IMR-90 (cell line): ENCODE measurements at regions not wholly inside any gene's neighbourhood (a gene's known extent, or its start where the extent isn't known, plus 50 kb on each side); places are given as distances from the start of the nearest gene placed in this dataset.

Experiments used
- ATAC-seq: fragments of 200-7000 bp; cut with Tn5 transposase; 2 replicates; pipeline ENCODE4 v1.9.1; 2020; ENCODE audit warnings: low read depth, mild to moderate bottlenecking, moderate library complexity
- BruUV-seq: library from RNA; stranded (reverse); fragments of 400-500 nt; replicated peaks from 2 replicates; lab custom pipeline; 2021; lab: Mats Ljungman, UMichigan
- CTCF ChIA-PET: fragments of 300-600 bp; formaldehyde crosslinking; extraction: SDS; loops from one replicate; lab custom pipeline; 2021; ENCODE audit warnings: antibody characterized with exemption; lab: Yijun Ruan, JAX
- POLR2A ChIA-PET: fragments of 300-600 bp; sonication (Branson Sonifier 250); formaldehyde crosslinking; loops from one replicate; lab custom pipeline; 2022; ENCODE audit warnings: antibody characterized with exemption; ENCODE audit not compliant: unreplicated experiment; lab: Charles Lee
- DNase-seq: peaks from one replicate; pipeline ENCODE4 v3.0.0; 2013
- H2AFZ ChIP-seq: replicated peaks from 2 replicates; pipeline ENCODE3; 2013; ENCODE audit warnings: low read length, mild to moderate bottlenecking; ENCODE audit not compliant: poor library complexity
- H2AK5ac ChIP-seq: 2 replicates; pipeline ENCODE4 v1.6.1; 2013; ENCODE audit warnings: low read depth, low read length, inconsistent platforms
- H2AK9ac ChIP-seq: replicated peaks from 2 replicates; pipeline ENCODE3; 2013; ENCODE audit warnings: mild to moderate bottlenecking, low read depth, low read length, moderate library complexity; ENCODE audit not compliant: poor library complexity
- H2BK120ac ChIP-seq: 2 replicates; pipeline ENCODE4 v1.6.1; 2013; ENCODE audit warnings: low read depth, low read length, inconsistent platforms
- H2BK15ac ChIP-seq: 3 replicates; pipeline ENCODE4 v1.6.1; 2013; ENCODE audit warnings: low read depth, low read length, inconsistent platforms
- H2BK20ac ChIP-seq: 2 replicates; pipeline ENCODE4 v1.6.1; 2013; ENCODE audit warnings: low read depth, mild to moderate bottlenecking, inconsistent platforms, low read length, moderate library complexity
- H2BK5ac ChIP-seq: 2 replicates; pipeline ENCODE4 v1.6.1; 2013; ENCODE audit warnings: mild to moderate bottlenecking, low read depth, low read length, inconsistent platforms; ENCODE audit not compliant: poor library complexity, severe bottlenecking
- H3K14ac ChIP-seq: replicated peaks from 2 replicates; pipeline ENCODE4 v1.6.1; 2013; ENCODE audit warnings: low read depth, low read length, inconsistent platforms
- H3K18ac ChIP-seq: 2 replicates; pipeline ENCODE4 v1.6.1; 2013; ENCODE audit warnings: low read depth, low read length, control low read depth
- H3K23ac ChIP-seq: 2 replicates; pipeline ENCODE4 v1.6.1; 2013; ENCODE audit warnings: low read depth, low read length, inconsistent platforms
- H3K27ac ChIP-seq: 2 replicates; pipeline ENCODE4 v1.5.1; 2013; ENCODE audit warnings: mild to moderate bottlenecking, control low read depth, low read length; ENCODE audit not compliant: insufficient read depth
- H3K27me3 ChIP-seq: 2 replicates; pipeline ENCODE4 v1.6.1; 2013; ENCODE audit warnings: low read length; ENCODE audit not compliant: control insufficient read depth, insufficient read depth
- H3K36me3 ChIP-seq: 2 replicates; pipeline ENCODE4 v1.6.1; 2013; ENCODE audit warnings: low read length, mixed read lengths; ENCODE audit not compliant: control insufficient read depth, insufficient read depth
- H3K4ac ChIP-seq: 2 replicates; pipeline ENCODE4 v1.6.1; 2013; ENCODE audit warnings: low read depth, low read length, inconsistent platforms
- H3K4me1 ChIP-seq: 2 replicates; pipeline ENCODE4 v1.6.1; 2013; ENCODE audit warnings: low read length, mixed read lengths; ENCODE audit not compliant: control insufficient read depth, insufficient read depth
- H3K4me2 ChIP-seq: 2 replicates; pipeline ENCODE4 v1.6.1; 2013; ENCODE audit warnings: low read depth, mild to moderate bottlenecking, control low read depth, low read length, moderate library complexity
- H3K4me3 ChIP-seq: 2 replicates; pipeline ENCODE4 v1.5.1; 2013; ENCODE audit warnings: low read depth, mild to moderate bottlenecking, control low read depth, low read length, moderate library complexity; ENCODE audit not compliant: insufficient read depth
- H3K56ac ChIP-seq: 2 replicates; pipeline ENCODE4 v1.6.1; 2013; ENCODE audit warnings: low read length, inconsistent platforms; ENCODE audit not compliant: insufficient read depth; ENCODE audit errors: extremely low read depth
- H3K79me1 ChIP-seq, 2 experiments: 2 replicates each; pipeline ENCODE4 v1.6.1; 2013; ENCODE audit warnings: low read length in 2 of 2, inconsistent platforms in 1 of 2, low read depth in 1 of 2
- H3K9ac ChIP-seq: 2 replicates; pipeline ENCODE4 v1.6.1; 2013; ENCODE audit warnings: low read depth, low read length, control low read depth
- H3K9me1 ChIP-seq: 2 replicates; pipeline ENCODE4 v1.6.1; 2013; ENCODE audit warnings: low read length, inconsistent platforms; ENCODE audit not compliant: insufficient read depth
- H3K9me3 ChIP-seq: 2 replicates; pipeline ENCODE4 v1.6.1; 2013; ENCODE audit warnings: low read length; ENCODE audit not compliant: control insufficient read depth, insufficient read depth
- H4K20me1 ChIP-seq: 2 replicates; pipeline ENCODE4 v1.6.1; 2013; ENCODE audit warnings: low read length, inconsistent platforms; ENCODE audit not compliant: insufficient read depth
- H4K5ac ChIP-seq: 2 replicates; pipeline ENCODE4 v1.6.1; 2013; ENCODE audit warnings: mild to moderate bottlenecking, low read depth, low read length, control low read depth
- H4K8ac ChIP-seq, 2 experiments: 2 replicates each; pipeline ENCODE4 v1.6.1; 2013; ENCODE audit warnings: low read depth in 2 of 2, low read length in 2 of 2, control low read depth in 1 of 2, inconsistent platforms in 1 of 2
- H4K91ac ChIP-seq: 2 replicates; pipeline ENCODE4 v1.6.1; 2013; ENCODE audit warnings: low read depth, low read length, inconsistent platforms; ENCODE audit not compliant: insufficient read depth
- BHLHE40 ChIP-seq: fragments of 150-350 bp; IDR thresholded peaks from 2 replicates; pipeline ENCODE4 v1.6.1; 2016; ENCODE audit warnings: mild to moderate bottlenecking, low read depth, low read length
- CEBPB ChIP-seq: IDR thresholded peaks from 2 replicates; pipeline ENCODE4 v1.6.1; 2012; ENCODE audit warnings: low read depth, low read length, improper control_type of control experiment
- CHD1 ChIP-seq: IDR thresholded peaks from 2 replicates; pipeline ENCODE4 v1.6.1; 2012; ENCODE audit warnings: low read depth, low read length, improper control_type of control experiment
- ELK1 ChIP-seq: fragments of 150-350 bp; IDR thresholded peaks from 2 replicates; pipeline ENCODE4 v1.6.1; 2016; ENCODE audit warnings: low read depth, mild to moderate bottlenecking, low read length, moderate library complexity, borderline replicate concordance
- FOS ChIP-seq: fragments of 150-350 bp; IDR thresholded peaks from 2 replicates; pipeline ENCODE4 v1.6.1; 2016; ENCODE audit warnings: low read depth, low read length
- NFE2L2 ChIP-seq: fragments of 150-350 bp; IDR thresholded peaks from 2 replicates; pipeline ENCODE4 v1.6.1; 2016; ENCODE audit warnings: low read depth, mild to moderate bottlenecking, low read length
- RCOR1 ChIP-seq: IDR thresholded peaks from 2 replicates; pipeline ENCODE4 v1.6.1; 2012; ENCODE audit warnings: mild to moderate bottlenecking, low read length, improper control_type of control experiment; ENCODE audit not compliant: insufficient replicate concordance
- SMC3 ChIP-seq: fragments of 150-350 bp; IDR thresholded peaks from 2 replicates; pipeline ENCODE4 v1.6.1; 2016; ENCODE audit warnings: low read depth, mild to moderate bottlenecking, antibody characterized with exemption, low read length, moderate library complexity
- whole genome bisulfite sequencing, 2 experiments: methylation state at CpG; one replicate each; pipeline versions ENCODE4 v1.1.5 to v1.1.7; 2013; ENCODE audit warnings: missing lambda C conversion rate in 2 of 2; ENCODE audit not compliant: insufficient read length in 1 of 2; ENCODE audit errors: extremely low coverage in 2 of 2; 5-methylcytosine and 5-hydroxymethylcytosine counted together
- dilution Hi-C: fragments of 300-500 bp; cut with HindIII; formaldehyde crosslinking; loops from one replicate; pipeline ENCODE4 v1.14.3; 2018; ENCODE audit warnings: low sequenced_read_pairs; ENCODE audit not compliant: unreplicated experiment
- in situ Hi-C: fragments of 300-500 bp; cut with MboI; formaldehyde crosslinking; loops from 3 replicates; pipeline ENCODE4 v1.14.3; 2019; ENCODE audit warnings: low sequenced_read_pairs, inconsistent platforms, mixed read lengths
- intact Hi-C: fragments of 100-400 bp; cut with micrococcal nuclease; formaldehyde crosslinking; loops from 2 replicates; pipeline ENCODE4 v1.10.0; 2022
- TF ChIP-seq, protein P1 (sequence below): conservative IDR thresholded peaks from 2 replicates; pipeline ENCODE4 v1.5.1; 2012; ENCODE audit warnings: mild to moderate bottlenecking, low read depth, low read length, improper control_type of control experiment
- TF ChIP-seq, protein P2 (sequence below): fragments of 150-350 bp; IDR thresholded peaks from 2 replicates; pipeline ENCODE4 v1.6.1; 2017; ENCODE audit warnings: mild to moderate bottlenecking, antibody characterized with exemption, low read length, low read depth

DNA sequence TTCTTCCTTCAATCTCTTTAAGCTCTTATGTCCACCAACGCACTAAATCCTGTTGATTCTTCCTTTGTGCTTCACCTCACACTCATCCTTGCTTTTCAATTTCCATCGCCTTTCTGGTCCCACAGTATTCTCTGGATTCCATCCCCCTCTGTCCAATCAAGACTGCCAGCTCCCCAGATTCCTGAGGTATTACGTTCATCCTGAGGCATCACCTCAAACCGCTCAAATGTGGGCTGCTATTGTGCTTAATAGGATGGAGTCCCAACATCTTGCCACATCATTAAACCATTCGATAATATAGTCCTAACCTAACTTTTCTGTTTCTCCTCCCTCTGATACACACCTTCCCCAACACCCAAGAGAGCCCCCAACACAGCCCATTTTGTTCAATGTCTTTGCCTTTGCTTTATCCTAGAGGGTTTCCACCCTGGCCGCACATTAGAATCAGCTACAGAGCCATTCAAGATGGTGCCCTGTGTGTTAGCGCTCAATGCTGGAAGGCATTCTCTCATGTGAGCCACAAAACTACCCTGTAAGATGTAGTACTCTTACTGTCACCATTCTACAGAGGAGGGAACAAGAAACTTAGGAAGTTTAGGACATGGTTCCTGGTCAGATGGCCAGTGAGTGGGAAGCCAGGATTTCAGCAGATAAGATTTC is 79.5 kb upstream of the LEP start:
- ChIA-PET POLR2A (no interaction called here), CTCF (no interaction called here)
- Histone ChIP-seq H3K9me3 (no peaks in the 10 kb centered on the region), H4K5ac (no peak overlapping the region), H3K56ac (no peak overlapping the region), H2BK20ac (no peak overlapping the region), H2AFZ (no peak overlapping the region), H2AK9ac (no peak overlapping the region), H2AK5ac (no peak overlapping the region), H4K8ac (no peak overlapping the region), H3K27ac (no peak overlapping the region), H4K20me1 (peaks cover 9% of the 10 kb centered on the region), H3K4me1 (peaks cover 7% of the 10 kb centered on the region), H2BK120ac (no peak overlapping the region), H3K23ac (no peak overlapping the region), H3K9me1 (peaks cover 10% of the 10 kb centered on the region), H4K91ac (no peak overlapping the region), H3K27me3 (peaks cover 32% of the 10 kb centered on the region), H3K9ac (no peak overlapping the region), H3K14ac (no peak overlapping the region), H3K79me1 (no peaks in the 10 kb centered on the region), H2BK5ac (no peak overlapping the region), H3K4me2 (no peak overlapping the region), H3K36me3 (no peaks in the 10 kb centered on the region), H3K18ac (no peak overlapping the region), H3K4ac (no peak overlapping the region), H2BK15ac (no peak overlapping the region), H3K4me3 (no peak overlapping the region)
- TF ChIP-seq NFE2L2, result no peak
- TF ChIP-seq RCOR1, result no peak
- TF ChIP-seq SMC3, result no peak
- TF ChIP-seq CHD1, result no peak
- no peak for TF ChIP-seq ELK1
- TF ChIP-seq, protein P1, sequence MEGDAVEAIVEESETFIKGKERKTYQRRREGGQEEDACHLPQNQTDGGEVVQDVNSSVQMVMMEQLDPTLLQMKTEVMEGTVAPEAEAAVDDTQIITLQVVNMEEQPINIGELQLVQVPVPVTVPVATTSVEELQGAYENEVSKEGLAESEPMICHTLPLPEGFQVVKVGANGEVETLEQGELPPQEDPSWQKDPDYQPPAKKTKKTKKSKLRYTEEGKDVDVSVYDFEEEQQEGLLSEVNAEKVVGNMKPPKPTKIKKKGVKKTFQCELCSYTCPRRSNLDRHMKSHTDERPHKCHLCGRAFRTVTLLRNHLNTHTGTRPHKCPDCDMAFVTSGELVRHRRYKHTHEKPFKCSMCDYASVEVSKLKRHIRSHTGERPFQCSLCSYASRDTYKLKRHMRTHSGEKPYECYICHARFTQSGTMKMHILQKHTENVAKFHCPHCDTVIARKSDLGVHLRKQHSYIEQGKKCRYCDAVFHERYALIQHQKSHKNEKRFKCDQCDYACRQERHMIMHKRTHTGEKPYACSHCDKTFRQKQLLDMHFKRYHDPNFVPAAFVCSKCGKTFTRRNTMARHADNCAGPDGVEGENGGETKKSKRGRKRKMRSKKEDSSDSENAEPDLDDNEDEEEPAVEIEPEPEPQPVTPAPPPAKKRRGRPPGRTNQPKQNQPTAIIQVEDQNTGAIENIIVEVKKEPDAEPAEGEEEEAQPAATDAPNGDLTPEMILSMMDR, result no peak
- TF ChIP-seq FOS, result no peak
- TF ChIP-seq, protein P2, sequence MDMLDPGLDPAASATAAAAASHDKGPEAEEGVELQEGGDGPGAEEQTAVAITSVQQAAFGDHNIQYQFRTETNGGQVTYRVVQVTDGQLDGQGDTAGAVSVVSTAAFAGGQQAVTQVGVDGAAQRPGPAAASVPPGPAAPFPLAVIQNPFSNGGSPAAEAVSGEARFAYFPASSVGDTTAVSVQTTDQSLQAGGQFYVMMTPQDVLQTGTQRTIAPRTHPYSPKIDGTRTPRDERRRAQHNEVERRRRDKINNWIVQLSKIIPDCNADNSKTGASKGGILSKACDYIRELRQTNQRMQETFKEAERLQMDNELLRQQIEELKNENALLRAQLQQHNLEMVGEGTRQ, result no peak
- no peak for TF ChIP-seq BHLHE40
- TF ChIP-seq CEBPB, result no peak
- no peak for DNase-seq
- BruUV-seq, result no TSS peak
- 83% methylated on average over 2 of the region's 7 CpGs; no CpG with 5 or more reads in 1 of the 2 experiments for WGBS, 2 experiments
- dilution Hi-C loops (no loop called here), intact Hi-C loops (no loop called here), in situ Hi-C loops (no loop called here)
- ATAC-seq, result no peak
